ENCODE measurements at regions not wholly inside any gene's neighbourhood (a gene's known extent, or its start where the extent isn't known, plus 50 kb on each side); places are given as distances from the start of the nearest gene placed in this dataset.
"Not testable (repeated sequence)": the region's sequence is repeated elsewhere in the genome, so short reads cannot be mapped to it uniquely, and the experiment has no call there.

- H3K4ac ChIP-seq (replicated peaks; ENCODE audit: insufficient read length, low read depth, low read length); H3K27me3 ChIP-seq (replicated peaks in 1 of 4; ENCODE audit: control insufficient read depth in 3 of 4, extremely low read depth in 1 of 4, insufficient read depth in 3 of 4, low read length in 3 of 4); H3K4me1 ChIP-seq (replicated peaks in 1 of 4; ENCODE audit: control insufficient read depth in 3 of 4, insufficient read depth in 4 of 4, low read length in 3 of 4); H2BK20ac ChIP-seq (ENCODE audit: low read length); FAIRE-seq; H2BK12ac ChIP-seq (ENCODE audit: low read depth, low read length); H3K9me3 ChIP-seq (ENCODE audit: insufficient read depth in 2 of 2, low read depth in 1 of 2, low read length in 1 of 2); H3K9ac ChIP-seq (replicated peaks in 1 of 4; ENCODE audit: extremely low read depth in 1 of 4, low read depth in 3 of 4, low read length in 3 of 4); H3K56ac ChIP-seq (replicated peaks; ENCODE audit: insufficient read length, low read depth, low read length); CTCF ChIA-PET (ENCODE audit: partially characterized antibody); H3K18ac ChIP-seq (ENCODE audit: extremely low read depth, low read length); H4K91ac ChIP-seq (replicated peaks; ENCODE audit: insufficient read length, low read length); H4K20me1 ChIP-seq (replicated peaks in 1 of 2; ENCODE audit: control insufficient read depth in 1 of 2, insufficient read depth in 2 of 2, low read length in 2 of 2); H3K23ac ChIP-seq (ENCODE audit: insufficient read length); H3K23me2 ChIP-seq (ENCODE audit: low read depth, low read length); H2BK5ac ChIP-seq (ENCODE audit: low read depth, low read length); H3K4me3 ChIP-seq (ENCODE audit: extremely low read depth in 1 of 4, insufficient read depth in 2 of 4, low read depth in 3 of 4, low read length in 4 of 4); H2BK15ac ChIP-seq (ENCODE audit: low read length); H3K79me2 ChIP-seq (ENCODE audit: control insufficient read depth in 1 of 2, insufficient read depth in 2 of 2, low read length in 2 of 2); H4K8ac ChIP-seq (ENCODE audit: extremely low read depth, insufficient read depth, low read length); H4K5ac ChIP-seq (ENCODE audit: insufficient read length, low read depth, low read length); H3K36me3 ChIP-seq (ENCODE audit: control insufficient read depth in 2 of 4, insufficient read depth in 4 of 4, low read length in 3 of 4); H2BK120ac ChIP-seq (replicated peaks; ENCODE audit: low read depth, low read length); H3K27ac ChIP-seq (ENCODE audit: low read depth, low read length); POLR2A ChIA-PET (ENCODE audit: partially characterized antibody); H2AK5ac ChIP-seq (ENCODE audit: low read depth, low read length); H3K14ac ChIP-seq (ENCODE audit: insufficient read length); H3K79me1 ChIP-seq (ENCODE audit: low read depth, low read length): not testable (repeated sequence)
- DNase-seq (ENCODE audit: low read depth in 1 of 2, low spot score in 2 of 2), result peak; percentile 47 to 49
- TF ChIP-seq MAX (IDR thresholded peaks at IDR 0.05), result 0 out of 2 replicates have a peak, but pooled peaks have one; percentile 9
- H2AFZ ChIP-seq (ENCODE audit: low read length), result 0 out of 2 replicates have a peak overlapping the region, but pooled peaks have one; percentile 76
- peak overlapping the region in 1 of 2 experiments; percentile 54; a peak in 3 of 4 replicates for H3K4me2 ChIP-seq (ENCODE audit: insufficient read depth in 1 of 2, low read depth in 2 of 2, low read length in 2 of 2)
- 51% methylated on average over 14 of the region's 14 CpGs; no CpG with 5 or more reads in 1 of the 2 experiments for WGBS, 2 experiments (ENCODE audit: extremely low coverage in 1 of 2, insufficient coverage in 1 of 2, insufficient read length in 1 of 2, insufficient replicate concordance in 2 of 2, low coverage in 1 of 2, low lambda C conversion rate in 2 of 2, missing lambda C conversion rate in 1 of 2)
These were observed 347.7 kb upstream of the TMEFF2 start for GRCh38 chr2:192542148-192543066.
